Head of caudate nucleus (tissue), 42 donors: ENCODE measurements at regions not wholly inside any gene's neighbourhood (a gene's known extent, or its start where the extent isn't known, plus 50 kb on each side); places are given as distances from the start of the nearest gene placed in this dataset.
"Not testable (repeated sequence)": the region's sequence is repeated elsewhere in the genome, so short reads cannot be mapped to it uniquely, and the experiment has no call there.

Experiments used
- DNase-seq, 42 donors: peaks; one replicate each; pipeline versions ENCODE4 v3.0.0 to v3.0.0-alpha.2; 2020 to 2021; ENCODE audit warnings: mixed read lengths in 7 of 42
- intact Hi-C: fragments of 100-400 bp; cut with DNase I; formaldehyde crosslinking; loops from one replicate; pipeline ENCODE4 v1.15.0; 2022

- intact Hi-C loops = no loop called here
- DNase-seq = no peak
These were observed 190.8 kb upstream of the NDUFV2 start for GRCh38 chr18:8911408-8912340.

GRCh38 chr18:8912348-8913326, 189.9 kb upstream of the NDUFV2 start:
- intact Hi-C loops = no loop called here
- no peak for DNase-seq

- DNase-seq, intact Hi-C loops: not testable (repeated sequence)
These were observed 188.7 kb upstream of the NDUFV2 start for GRCh38 chr18:8913606-8914403.

- DNase-seq, intact Hi-C loops: not testable (repeated sequence)
These were observed 187.9 kb upstream of the NDUFV2 start for GRCh38 chr18:8914404-8915264.

GRCh38 chr18:8920856-8921787, 181.4 kb upstream of the NDUFV2 start:
- intact Hi-C loops, DNase-seq: not testable (repeated sequence)

GRCh38 chr18:8926464-8926863, 176.0 kb upstream of the NDUFV2 start:
- no peak for DNase-seq
- intact Hi-C loops = no loop called here

GRCh38 chr18:8928044-8928443, 174.5 kb upstream of the NDUFV2 start:
- intact Hi-C loops = no loop called here
- DNase-seq = no peak

- DNase-seq = no peak
- intact Hi-C loops = no loop called here
These were observed 173.4 kb upstream of the NDUFV2 start for GRCh38 chr18:8928847-8929780.

- DNase-seq = no peak
- intact Hi-C loops = no loop called here
These were observed 171.4 kb upstream of the NDUFV2 start for GRCh38 chr18:8930990-8931616.

GRCh38 chr18:8932866-8933265, 169.6 kb upstream of the NDUFV2 start:
- intact Hi-C loops = no loop called here
- DNase-seq = no peak

GRCh38 chr18:8933714-8934284, 168.7 kb upstream of the NDUFV2 start:
- DNase-seq = no peak
- intact Hi-C loops = no loop called here

- DNase-seq, intact Hi-C loops: not testable (repeated sequence)
These were observed 167.2 kb upstream of the NDUFV2 start for GRCh38 chr18:8935346-8935745.

- intact Hi-C loops = no loop called here
- DNase-seq = no peak
These were observed 165.9 kb upstream of the NDUFV2 start for GRCh38 chr18:8936619-8937018.

- DNase-seq = no peak
- intact Hi-C loops = no loop called here
These were observed 165.1 kb upstream of the NDUFV2 start for GRCh38 chr18:8937160-8938094.
